Peyer's patch (tissue), 4 donors: ENCODE measurements at regions not wholly inside any gene's neighbourhood (a gene's known extent, or its start where the extent isn't known, plus 50 kb on each side); places are given as distances from the start of the nearest gene placed in this dataset.

Experiments
- POLR2A ChIP-seq, 2 donors: fragments of 450-650 bp; IDR thresholded peaks; one replicate each; pipeline ENCODE4 v1.5.1; 2017; ENCODE audit warnings: antibody characterized with exemption in 2 of 2, mild to moderate bottlenecking in 2 of 2, moderate library complexity in 2 of 2
- TF ChIP-seq, protein P1 (sequence below), 6 experiments: fragments of 450-650 bp in 4 of 6; fragments of 200-600 bp in 2 of 6; sonication (generic) in 1 of 6; IDR thresholded peaks; one replicate each; pipeline ENCODE4 v1.5.1; 2017 to 2019; ENCODE audit warnings: antibody characterized with exemption in 6 of 6, mild to moderate bottlenecking in 3 of 6, moderate library complexity in 1 of 6

GRCh38 chr10:128764190-128764589 lies 638.0 kb upstream of the MKI67 start:
- TF ChIP-seq, protein P1, sequence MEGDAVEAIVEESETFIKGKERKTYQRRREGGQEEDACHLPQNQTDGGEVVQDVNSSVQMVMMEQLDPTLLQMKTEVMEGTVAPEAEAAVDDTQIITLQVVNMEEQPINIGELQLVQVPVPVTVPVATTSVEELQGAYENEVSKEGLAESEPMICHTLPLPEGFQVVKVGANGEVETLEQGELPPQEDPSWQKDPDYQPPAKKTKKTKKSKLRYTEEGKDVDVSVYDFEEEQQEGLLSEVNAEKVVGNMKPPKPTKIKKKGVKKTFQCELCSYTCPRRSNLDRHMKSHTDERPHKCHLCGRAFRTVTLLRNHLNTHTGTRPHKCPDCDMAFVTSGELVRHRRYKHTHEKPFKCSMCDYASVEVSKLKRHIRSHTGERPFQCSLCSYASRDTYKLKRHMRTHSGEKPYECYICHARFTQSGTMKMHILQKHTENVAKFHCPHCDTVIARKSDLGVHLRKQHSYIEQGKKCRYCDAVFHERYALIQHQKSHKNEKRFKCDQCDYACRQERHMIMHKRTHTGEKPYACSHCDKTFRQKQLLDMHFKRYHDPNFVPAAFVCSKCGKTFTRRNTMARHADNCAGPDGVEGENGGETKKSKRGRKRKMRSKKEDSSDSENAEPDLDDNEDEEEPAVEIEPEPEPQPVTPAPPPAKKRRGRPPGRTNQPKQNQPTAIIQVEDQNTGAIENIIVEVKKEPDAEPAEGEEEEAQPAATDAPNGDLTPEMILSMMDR (IDR thresholded peaks at IDR 0.05) = no peak
- TF ChIP-seq POLR2A (IDR thresholded peaks at IDR 0.05) = no peak
